SJCRH30 (cell line): ENCODE measurements at regions not wholly inside any gene's neighbourhood (a gene's known extent, or its start where the extent isn't known, plus 50 kb on each side); places are given as distances from the start of the nearest gene placed in this dataset.
A peak's percentile ranks its signal among the peaks of the same experiment; 100 is the strongest.

Experiments used
- DNase-seq, 2 experiments: peaks; one replicate each; pipeline ENCODE4 v3.0.0-alpha.2; 2015 to 2020
- H3K27ac ChIP-seq: fragments of 250-450 bp; sonication (Bioruptor Pico); 2 replicates; pipeline ENCODE4 v1.5.1; 2020; ENCODE audit warnings: mild to moderate bottlenecking, moderate library complexity
- H3K27me3 ChIP-seq: fragments of 250-450 bp; sonication (Bioruptor Pico); 2 replicates; pipeline ENCODE4 v1.5.1; 2020; ENCODE audit warnings: mild to moderate bottlenecking, moderate library complexity
- H3K36me3 ChIP-seq: fragments of 250-450 bp; sonication (Bioruptor Pico); 2 replicates; pipeline ENCODE4 v1.5.1; 2020; ENCODE audit warnings: mild to moderate bottlenecking, moderate library complexity
- H3K4me1 ChIP-seq: fragments of 250-450 bp; sonication (Bioruptor Pico); 2 replicates; pipeline ENCODE4 v1.5.1; 2020; ENCODE audit warnings: mild to moderate bottlenecking, moderate library complexity
- H3K4me3 ChIP-seq: fragments of 250-450 bp; sonication (Bioruptor Pico); 2 replicates; pipeline ENCODE4 v1.5.1; 2020; ENCODE audit warnings: mild to moderate bottlenecking, moderate library complexity
- H3K9me3 ChIP-seq: fragments of 250-450 bp; sonication (Bioruptor Pico); replicated peaks from 2 replicates; pipeline ENCODE4 v1.5.1; 2020; ENCODE audit warnings: mild to moderate bottlenecking, moderate library complexity

DNA sequence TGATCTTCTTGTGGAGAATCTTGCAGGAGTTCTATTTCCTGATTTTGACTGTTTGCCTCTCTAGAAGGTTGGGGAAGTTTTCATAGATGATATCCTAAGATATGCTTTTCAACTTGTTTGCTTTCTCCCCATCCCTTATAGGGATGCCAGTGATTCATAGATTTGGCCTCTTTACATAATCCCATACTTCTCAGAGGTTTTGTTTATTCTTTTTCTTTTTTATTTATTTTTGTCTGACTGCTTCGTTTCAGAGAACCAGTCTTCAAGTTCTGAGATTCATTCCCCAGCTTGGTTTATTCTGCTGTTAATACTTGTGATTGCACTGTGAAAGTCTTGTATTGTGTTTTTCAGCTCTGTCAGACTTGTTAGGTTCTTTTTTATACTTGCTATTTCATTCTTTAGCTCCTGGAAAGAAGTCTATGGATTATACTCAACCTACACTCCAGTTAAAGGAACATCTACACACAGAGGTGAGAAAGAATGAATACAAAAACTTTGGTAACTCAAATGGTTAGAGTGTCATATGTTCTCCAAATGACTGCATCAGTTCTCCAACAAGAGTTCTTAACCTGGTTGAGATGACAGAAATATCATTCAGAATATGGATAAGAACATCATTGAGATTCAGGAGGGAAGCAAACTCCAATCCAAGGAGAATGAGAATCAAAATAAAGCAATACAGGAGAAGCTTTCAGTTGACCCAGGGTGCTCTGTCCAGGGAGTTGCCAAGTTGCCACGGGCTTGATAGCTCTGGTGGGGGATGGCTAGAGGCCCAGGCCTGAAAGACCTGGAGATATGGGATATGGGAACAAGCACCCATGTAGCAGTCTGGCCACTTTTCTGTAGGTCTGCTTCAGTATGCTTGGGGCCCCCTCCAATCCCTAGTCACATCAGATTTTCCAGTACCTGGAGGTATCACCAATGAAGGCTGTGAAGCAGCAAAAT lies 150.3 kb downstream of the AHR start:
- H3K36me3 ChIP-seq, result no peaks in the 10 kb centered on the region
- DNase-seq, result no peak
- H3K27ac ChIP-seq, result no peak overlapping the region
- no peaks in the 10 kb centered on the region for H3K27me3 ChIP-seq
- H3K4me1 ChIP-seq, result peaks cover 7% of the 10 kb centered on the region; the same call in 1 of the 2 replicates
- peaks cover 9% of the 10 kb centered on the region; the same call in 1 of the 2 replicates for H3K9me3 ChIP-seq
- no peak overlapping the region for H3K4me3 ChIP-seq

GRCh38 chr7:17456541-17456940 lies 158.1 kb downstream of the AHR start:
- H3K4me1 ChIP-seq, result no peaks in the 10 kb centered on the region
- H3K36me3 ChIP-seq, result no peaks in the 10 kb centered on the region
- no peak overlapping the region for H3K27ac ChIP-seq
- H3K4me3 ChIP-seq, result no peak overlapping the region
- no peaks in the 10 kb centered on the region for H3K9me3 ChIP-seq
- no peaks in the 10 kb centered on the region for H3K27me3 ChIP-seq
- no peak for DNase-seq

GRCh38 chr7:17460001-17460400 lies 161.5 kb downstream of the AHR start:
- H3K4me1 ChIP-seq, result no peaks in the 10 kb centered on the region
- H3K9me3 ChIP-seq, result no peaks in the 10 kb centered on the region
- no peaks in the 10 kb centered on the region for H3K27me3 ChIP-seq
- H3K4me3 ChIP-seq, result no peak overlapping the region
- no peaks in the 10 kb centered on the region for H3K36me3 ChIP-seq
- DNase-seq, result no peak
- no peak overlapping the region for H3K27ac ChIP-seq

- H3K4me3 ChIP-seq, result no peak overlapping the region
- H3K36me3 ChIP-seq, result no peaks in the 10 kb centered on the region
- H3K27me3 ChIP-seq, result no peaks in the 10 kb centered on the region
- no peaks in the 10 kb centered on the region for H3K9me3 ChIP-seq
- H3K27ac ChIP-seq, result no peak overlapping the region
- H3K4me1 ChIP-seq, result no peaks in the 10 kb centered on the region
- no peak for DNase-seq
These were observed 162.2 kb downstream of the AHR start for GRCh38 chr7:17460665-17461064.

GRCh38 chr7:17462131-17462631 lies 163.7 kb downstream of the AHR start:
- H3K4me1 ChIP-seq, result no peaks in the 10 kb centered on the region
- H3K27ac ChIP-seq, result no peak overlapping the region
- H3K9me3 ChIP-seq, result no peaks in the 10 kb centered on the region
- H3K4me3 ChIP-seq, result no peak overlapping the region
- no peaks in the 10 kb centered on the region for H3K27me3 ChIP-seq
- H3K36me3 ChIP-seq, result no peaks in the 10 kb centered on the region
- no peak for DNase-seq

DNA sequence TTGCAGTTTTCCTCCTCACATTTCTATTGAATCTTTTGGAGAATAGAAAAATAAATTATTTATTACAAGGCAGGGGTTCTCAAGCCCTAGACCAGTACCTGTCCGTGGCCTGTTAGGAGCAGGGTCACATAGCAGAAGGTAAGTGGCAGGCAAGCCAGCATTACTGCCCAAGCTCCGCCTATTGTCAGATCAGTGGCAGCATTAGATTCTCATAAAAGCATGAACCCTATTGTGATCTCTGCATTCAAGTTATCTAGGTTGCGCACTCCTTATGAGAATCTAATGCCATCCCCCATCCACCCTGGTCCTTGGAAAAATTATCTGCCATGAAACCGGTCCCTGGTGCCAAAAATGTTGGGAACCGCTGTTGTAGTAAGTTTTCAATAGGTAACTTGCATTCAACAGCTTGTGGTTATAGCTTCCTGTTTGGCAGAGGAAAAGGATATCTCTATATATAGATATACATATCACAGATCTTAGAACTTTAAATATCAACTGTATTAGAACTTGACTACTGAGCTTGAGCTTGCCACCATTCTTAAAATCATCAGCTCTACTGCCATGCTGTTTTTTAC lies 165.1 kb downstream of the AHR start:
- Histone ChIP-seq H3K27me3 (no peaks in the 10 kb centered on the region), H3K4me1 (no peaks in the 10 kb centered on the region), H3K4me3 (no peak overlapping the region), H3K9me3 (no peaks in the 10 kb centered on the region), H3K27ac (no peak overlapping the region), H3K36me3 (no peaks in the 10 kb centered on the region)
- DNase-seq, result no peak

GRCh38 chr7:17466216-17466615 lies 167.8 kb downstream of the AHR start:
- Histone ChIP-seq H3K27me3 (no peaks in the 10 kb centered on the region), H3K36me3 (no peaks in the 10 kb centered on the region), H3K9me3 (no peaks in the 10 kb centered on the region), H3K27ac (no peak overlapping the region), H3K4me3 (no peak overlapping the region), H3K4me1 (no peaks in the 10 kb centered on the region)
- DNase-seq, result no peak

- Histone ChIP-seq H3K27ac (no peak overlapping the region), H3K4me3 (no peak overlapping the region), H3K9me3 (no peaks in the 10 kb centered on the region), H3K4me1 (no peaks in the 10 kb centered on the region), H3K36me3 (no peaks in the 10 kb centered on the region), H3K27me3 (no peaks in the 10 kb centered on the region)
- no peak for DNase-seq
These were observed 169.0 kb downstream of the AHR start for GRCh38 chr7:17467386-17467945.

GRCh38 chr7:17471325-17471724 lies 172.9 kb downstream of the AHR start:
- no peak for DNase-seq
- H3K27me3 ChIP-seq, result no peaks in the 10 kb centered on the region
- no peaks in the 10 kb centered on the region for H3K36me3 ChIP-seq

DNA sequence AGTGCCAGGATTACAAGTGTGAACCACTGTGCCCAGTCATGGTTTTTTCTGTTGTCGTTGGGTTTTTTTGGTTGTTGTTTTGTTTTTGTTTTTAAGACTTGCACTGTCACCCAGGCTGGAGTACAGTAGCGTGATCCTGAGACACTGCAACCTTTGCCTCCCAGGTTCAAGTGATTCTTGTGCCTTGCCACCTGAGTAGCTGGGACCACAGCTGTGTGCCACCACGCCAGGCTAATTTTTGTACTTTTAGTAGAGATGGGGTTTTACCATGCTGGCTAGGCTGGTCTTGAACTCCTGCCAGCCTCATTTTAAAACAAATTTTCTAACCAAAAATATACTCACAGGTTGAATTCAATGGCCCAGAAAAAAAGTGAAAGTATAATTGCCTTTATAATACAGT lies 174.1 kb downstream of the AHR start:
- Histone ChIP-seq H3K27ac (no peak overlapping the region), H3K36me3 (no peaks in the 10 kb centered on the region), H3K27me3 (no peaks in the 10 kb centered on the region), H3K4me1 (no peaks in the 10 kb centered on the region), H3K4me3 (no peak overlapping the region), H3K9me3 (no peaks in the 10 kb centered on the region)
- no peak for DNase-seq

More at GRCh38 chr7:17471325-17471724, 172.9 kb downstream of the AHR start:
- no peak overlapping the region for H3K4me3 ChIP-seq
- H3K9me3 ChIP-seq, result no peaks in the 10 kb centered on the region
- H3K27ac ChIP-seq, result no peak overlapping the region
- no peaks in the 10 kb centered on the region for H3K4me1 ChIP-seq

GRCh38 chr7:17472939-17473338 lies 174.5 kb downstream of the AHR start:
- no peak overlapping the region for H3K27ac ChIP-seq
- no peak overlapping the region for H3K4me3 ChIP-seq
- DNase-seq, result no peak
- H3K9me3 ChIP-seq, result no peaks in the 10 kb centered on the region
- H3K27me3 ChIP-seq, result no peaks in the 10 kb centered on the region
- H3K36me3 ChIP-seq, result no peaks in the 10 kb centered on the region
- no peaks in the 10 kb centered on the region for H3K4me1 ChIP-seq

GRCh38 chr7:17474724-17475344 lies 176.4 kb downstream of the AHR start:
- H3K27me3 ChIP-seq, result no peaks in the 10 kb centered on the region
- H3K36me3 ChIP-seq, result no peaks in the 10 kb centered on the region
- H3K4me1 ChIP-seq, result no peaks in the 10 kb centered on the region
- DNase-seq, result peak; percentile 5 to 28
- H3K4me3 ChIP-seq, result no peak overlapping the region
- H3K9me3 ChIP-seq, result no peaks in the 10 kb centered on the region
- no peak overlapping the region for H3K27ac ChIP-seq

DNA sequence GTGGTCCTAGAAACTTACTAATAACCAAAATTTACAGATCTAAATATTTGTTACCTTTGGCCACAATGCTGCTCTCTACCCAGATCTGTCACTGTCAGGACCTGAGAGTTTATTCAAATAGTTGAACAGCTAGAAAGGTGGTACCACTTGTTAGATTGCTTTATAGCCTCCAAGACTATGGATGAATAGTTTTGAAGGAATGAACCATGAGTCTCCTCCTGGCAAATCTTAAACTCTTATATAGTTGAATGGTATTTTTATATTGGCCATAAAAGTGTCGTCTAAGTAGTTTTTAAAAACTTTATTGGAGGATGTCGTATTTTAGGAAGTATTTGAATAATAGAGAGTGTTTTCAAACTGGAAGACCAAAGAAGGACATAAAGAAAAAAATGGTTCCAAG lies 178.7 kb downstream of the AHR start:
- H3K4me3 ChIP-seq, result no peak overlapping the region
- no peaks in the 10 kb centered on the region for H3K36me3 ChIP-seq
- no peaks in the 10 kb centered on the region for H3K4me1 ChIP-seq
- no peak overlapping the region for H3K27ac ChIP-seq
- DNase-seq, result no peak
- no peaks in the 10 kb centered on the region for H3K27me3 ChIP-seq
- no peaks in the 10 kb centered on the region for H3K9me3 ChIP-seq

DNA sequence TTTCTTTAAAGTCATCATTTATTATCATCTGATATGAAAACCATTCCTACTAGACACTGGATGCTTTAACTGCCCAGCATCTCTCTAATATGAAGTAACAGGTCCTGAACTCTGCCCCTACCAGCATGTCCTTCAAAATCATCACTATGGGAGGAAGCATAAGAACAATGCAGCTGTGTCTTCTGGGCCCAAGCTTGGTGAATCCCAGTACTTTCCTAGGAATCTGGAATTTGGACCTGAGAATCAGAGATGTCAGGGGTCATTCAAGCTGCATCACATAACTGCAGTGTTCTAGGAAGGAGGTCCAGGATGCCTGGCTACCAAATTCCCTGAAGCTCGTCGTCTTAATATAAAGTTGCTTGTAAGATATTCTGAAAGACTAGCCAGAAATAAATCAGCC lies 182.7 kb downstream of the AHR start:
- DNase-seq, result no peak
- H3K27ac ChIP-seq, result no peak overlapping the region
- H3K27me3 ChIP-seq, result no peaks in the 10 kb centered on the region
- no peaks in the 10 kb centered on the region for H3K4me1 ChIP-seq
- no peaks in the 10 kb centered on the region for H3K9me3 ChIP-seq
- no peaks in the 10 kb centered on the region for H3K36me3 ChIP-seq
- H3K4me3 ChIP-seq, result no peak overlapping the region

DNA sequence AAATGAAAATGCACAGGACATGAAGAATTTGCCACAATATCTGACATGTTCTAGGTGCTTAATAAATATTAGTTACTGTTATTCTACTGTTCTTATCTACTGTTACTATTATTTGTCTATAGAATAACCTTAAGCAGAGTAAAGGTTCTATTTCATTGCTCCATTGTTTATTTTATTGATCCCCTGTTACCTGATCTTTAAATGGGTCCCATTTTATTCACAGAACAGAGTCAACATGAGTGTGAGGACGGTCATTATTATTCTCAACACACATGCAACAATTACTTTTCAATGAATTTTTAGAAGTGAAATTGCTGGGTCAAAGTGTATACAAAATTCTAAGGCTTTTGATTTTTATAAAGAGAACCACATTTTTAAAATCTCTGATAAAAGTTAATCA lies 186.9 kb downstream of the AHR start:
- Histone ChIP-seq H3K4me3 (no peak overlapping the region), H3K27ac (no peak overlapping the region), H3K27me3 (no peaks in the 10 kb centered on the region), H3K4me1 (no peaks in the 10 kb centered on the region), H3K9me3 (no peaks in the 10 kb centered on the region), H3K36me3 (no peaks in the 10 kb centered on the region)
- no peak for DNase-seq
